ENCODE measurements at regions not wholly inside any gene's neighbourhood (a gene's known extent, or its start where the extent isn't known, plus 50 kb on each side); places are given as distances from the start of the nearest gene placed in this dataset.

GRCh38 chrX:25158635-25159034 is 142.9 kb upstream of the ARX start:
- H3K27me3 ChIP-seq = no peaks in the 10 kb centered on the region
- no peaks in the 10 kb centered on the region for H3K9me3 ChIP-seq
- intact Hi-C loops (cut with DNase I) = no loop called here
- H3K36me3 ChIP-seq = no peaks in the 10 kb centered on the region
- 46 to 57% methylated on average over 2 of the region's 2 CpGs for WGBS, 2 donors
- H3K27ac ChIP-seq = no peak overlapping the region
- H3K4me1 ChIP-seq = no peaks in the 10 kb centered on the region
- no peak overlapping the region for H3K4me3 ChIP-seq
- TF ChIP-seq POLR2AphosphoS5 (IDR thresholded peaks at IDR 0.05) (no peak), CTCF (IDR thresholded peaks at IDR 0.05) (no peak), POLR2A (IDR thresholded peaks at IDR 0.05) (no peak), EP300 (IDR thresholded peaks at IDR 0.05) (no peak)
- DNase-seq = no peak

GRCh38 chrX:25156832-25157231 is 141.1 kb upstream of the ARX start:
- Histone ChIP-seq H3K27me3 (no peaks in the 10 kb centered on the region), H3K4me1 (no peaks in the 10 kb centered on the region), H3K27ac (no peak overlapping the region), H3K36me3 (no peaks in the 10 kb centered on the region), H3K4me3 (no peak overlapping the region), H3K9me3 (no peaks in the 10 kb centered on the region)
- 82 to 83% methylated on average over 3 of the region's 3 CpGs for WGBS, 2 donors
- DNase-seq = no peak
- intact Hi-C loops (cut with DNase I) = no loop called here
- TF ChIP-seq CTCF (IDR thresholded peaks at IDR 0.05) (no peak), EP300 (IDR thresholded peaks at IDR 0.05) (no peak), POLR2AphosphoS5 (IDR thresholded peaks at IDR 0.05) (no peak), POLR2A (IDR thresholded peaks at IDR 0.05) (no peak)

- TF ChIP-seq CTCF (IDR thresholded peaks at IDR 0.05) = no peak
- no peak for TF ChIP-seq POLR2A (IDR thresholded peaks at IDR 0.05)
- TF ChIP-seq POLR2AphosphoS5 (IDR thresholded peaks at IDR 0.05) = no peak
- no peak for TF ChIP-seq EP300 (IDR thresholded peaks at IDR 0.05)
- 33 to 49% methylated on average over 3 of the region's 3 CpGs for WGBS, 2 donors
- Histone ChIP-seq H3K9me3 (no peaks in the 10 kb centered on the region), H3K4me1 (no peaks in the 10 kb centered on the region), H3K36me3 (no peaks in the 10 kb centered on the region), H3K27me3 (no peaks in the 10 kb centered on the region), H3K27ac (no peak overlapping the region), H3K4me3 (no peak overlapping the region)
- intact Hi-C loops (cut with DNase I) = no loop called here
- DNase-seq = no peak
Observed at GRCh38 chrX:25156323-25156722, 140.6 kb upstream of the ARX start.

- Histone ChIP-seq H3K4me3 (no peak overlapping the region), H3K36me3 (no peaks in the 10 kb centered on the region), H3K27ac (no peak overlapping the region), H3K9me3 (no peaks in the 10 kb centered on the region), H3K27me3 (no peaks in the 10 kb centered on the region), H3K4me1 (no peaks in the 10 kb centered on the region)
- no peak for TF ChIP-seq POLR2A (IDR thresholded peaks at IDR 0.05)
- no peak for TF ChIP-seq EP300 (IDR thresholded peaks at IDR 0.05)
- TF ChIP-seq POLR2AphosphoS5 (IDR thresholded peaks at IDR 0.05) = no peak
- TF ChIP-seq CTCF (IDR thresholded peaks at IDR 0.05) = no peak
- intact Hi-C loops (cut with DNase I) = no loop called here
- WGBS, 2 donors = 72 to 75% methylated on average over 3 of the region's 3 CpGs
- DNase-seq = no peak
Observed at GRCh38 chrX:25154168-25154567, 138.4 kb upstream of the ARX start.

DNA sequence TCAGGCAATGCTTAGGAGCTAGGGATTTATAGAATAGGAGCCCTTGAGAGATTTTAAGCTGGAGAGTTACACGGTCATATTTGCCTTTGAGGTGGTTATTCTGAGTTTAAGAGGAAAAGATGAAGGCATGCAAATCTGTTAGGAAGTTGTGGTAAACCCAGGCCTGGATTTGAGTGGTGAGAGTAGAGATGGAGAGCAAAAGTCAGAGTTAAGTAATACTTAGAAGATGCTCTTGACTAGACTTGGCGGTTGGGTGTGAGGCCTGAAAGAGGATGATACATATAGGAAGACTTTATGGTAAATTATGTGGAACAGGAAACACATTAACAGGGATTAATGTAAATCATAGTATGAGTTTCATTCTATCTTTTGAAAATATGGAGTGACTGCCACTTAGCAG is 136.0 kb upstream of the ARX start:
- no peaks in the 10 kb centered on the region for H3K36me3 ChIP-seq
- TF ChIP-seq POLR2A (IDR thresholded peaks at IDR 0.05) (no peak), EP300 (IDR thresholded peaks at IDR 0.05) (no peak), CTCF (IDR thresholded peaks at IDR 0.05) (no peak), POLR2AphosphoS5 (IDR thresholded peaks at IDR 0.05) (no peak)
- no peak for DNase-seq
- no peaks in the 10 kb centered on the region for H3K27me3 ChIP-seq
- no peak overlapping the region for H3K27ac ChIP-seq
- H3K9me3 ChIP-seq = no peaks in the 10 kb centered on the region
- no peaks in the 10 kb centered on the region for H3K4me1 ChIP-seq
- no peak overlapping the region for H3K4me3 ChIP-seq
- 63 to 87% methylated on average over 2 of the region's 2 CpGs for WGBS, 2 donors
- intact Hi-C loops (cut with DNase I) = no loop called here
